ENCODE measurements at regions not wholly inside any gene's neighbourhood (a gene's known extent, or its start where the extent isn't known, plus 50 kb on each side); places are given as distances from the start of the nearest gene placed in this dataset.
A peak's percentile ranks its signal among the peaks of the same experiment; 100 is the strongest.

DNA sequence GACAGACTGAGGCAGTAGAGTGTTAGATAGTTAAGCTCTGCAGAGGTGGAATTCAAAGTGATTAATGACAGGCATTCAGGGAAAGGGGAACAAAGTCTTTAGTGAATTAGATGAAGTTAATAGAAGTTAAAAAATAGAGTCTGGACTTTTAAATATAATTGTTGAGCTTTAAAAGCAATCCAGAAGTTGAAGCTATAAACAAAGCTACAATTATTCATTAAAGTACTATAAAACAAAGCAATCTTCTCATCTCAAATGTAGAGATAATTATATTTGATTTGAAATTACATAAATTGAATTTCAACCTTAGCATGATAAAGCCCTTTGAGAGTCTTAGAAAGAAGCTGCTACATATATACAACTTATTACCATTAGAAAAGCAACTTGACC is 710.6 kb downstream of the MRPL39 start:
- Histone ChIP-seq H3K27ac (no peak overlapping the region), H3K27me3 (no peaks in the 10 kb centered on the region), H3K4me3 (no peak overlapping the region), H3K36me3 (no peaks in the 10 kb centered on the region), H3K9me3 (no peaks in the 10 kb centered on the region), H3K4me1 (no peaks in the 10 kb centered on the region)
- DNase-seq (no peak), ATAC-seq (ENCODE audit: low FRiP score in 2 of 2) (no peak)
- TF ChIP-seq, protein P1, sequence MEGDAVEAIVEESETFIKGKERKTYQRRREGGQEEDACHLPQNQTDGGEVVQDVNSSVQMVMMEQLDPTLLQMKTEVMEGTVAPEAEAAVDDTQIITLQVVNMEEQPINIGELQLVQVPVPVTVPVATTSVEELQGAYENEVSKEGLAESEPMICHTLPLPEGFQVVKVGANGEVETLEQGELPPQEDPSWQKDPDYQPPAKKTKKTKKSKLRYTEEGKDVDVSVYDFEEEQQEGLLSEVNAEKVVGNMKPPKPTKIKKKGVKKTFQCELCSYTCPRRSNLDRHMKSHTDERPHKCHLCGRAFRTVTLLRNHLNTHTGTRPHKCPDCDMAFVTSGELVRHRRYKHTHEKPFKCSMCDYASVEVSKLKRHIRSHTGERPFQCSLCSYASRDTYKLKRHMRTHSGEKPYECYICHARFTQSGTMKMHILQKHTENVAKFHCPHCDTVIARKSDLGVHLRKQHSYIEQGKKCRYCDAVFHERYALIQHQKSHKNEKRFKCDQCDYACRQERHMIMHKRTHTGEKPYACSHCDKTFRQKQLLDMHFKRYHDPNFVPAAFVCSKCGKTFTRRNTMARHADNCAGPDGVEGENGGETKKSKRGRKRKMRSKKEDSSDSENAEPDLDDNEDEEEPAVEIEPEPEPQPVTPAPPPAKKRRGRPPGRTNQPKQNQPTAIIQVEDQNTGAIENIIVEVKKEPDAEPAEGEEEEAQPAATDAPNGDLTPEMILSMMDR (IDR thresholded peaks at IDR 0.05), result no peak

DNA sequence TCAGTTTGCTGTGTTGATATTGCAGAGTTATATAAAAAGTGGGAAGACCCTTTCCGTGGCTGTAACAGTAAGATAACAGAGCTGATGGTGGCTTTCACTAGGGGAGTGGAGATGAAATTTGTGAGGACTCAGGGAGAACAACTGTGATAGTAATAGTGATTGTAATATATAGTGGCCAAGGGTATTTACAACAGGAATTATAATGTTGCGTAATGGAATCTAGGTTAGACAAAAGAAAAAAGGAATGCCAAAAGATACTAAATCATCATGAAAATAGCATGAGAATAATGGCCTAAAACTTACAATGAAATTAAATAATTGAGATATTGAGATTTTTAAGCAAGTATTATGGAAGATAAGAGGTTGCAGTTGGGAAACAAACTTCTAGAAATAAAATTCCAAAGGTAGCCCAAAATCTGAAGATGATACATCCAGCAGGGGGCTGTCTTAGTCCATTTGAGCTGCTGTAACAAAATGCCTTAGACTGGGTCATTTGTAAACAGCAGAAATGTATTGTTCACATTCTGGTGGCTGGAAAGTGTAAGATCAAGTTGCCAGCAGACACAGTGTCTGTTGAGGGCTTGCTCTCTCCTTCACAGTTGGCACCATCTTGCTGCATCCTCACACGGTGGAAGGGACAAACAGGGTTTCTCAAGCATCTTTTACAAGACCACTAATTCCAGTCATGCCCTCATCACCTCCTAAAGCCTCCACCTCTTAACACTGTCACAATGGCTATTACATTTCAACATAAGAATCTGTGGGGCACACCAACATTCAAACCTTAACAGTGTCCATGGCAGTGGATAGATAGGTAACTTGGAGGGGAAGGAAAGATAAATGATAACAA is 711.2 kb downstream of the MRPL39 start:
- H3K27ac ChIP-seq, result no peak overlapping the region
- no peak for TF ChIP-seq EP300 (IDR thresholded peaks at IDR 0.05)
- TF ChIP-seq, protein P1 (IDR thresholded peaks at IDR 0.05), result peak in 2 of 6 experiments; percentile 11 to 19
- no peaks in the 10 kb centered on the region for H3K9me3 ChIP-seq
- H3K4me3 ChIP-seq, result no peak overlapping the region
- no peaks in the 10 kb centered on the region for H3K4me1 ChIP-seq
- no peaks in the 10 kb centered on the region for H3K27me3 ChIP-seq
- H3K36me3 ChIP-seq, result no peaks in the 10 kb centered on the region
- DNase-seq (no peak), ATAC-seq (ENCODE audit: low FRiP score in 2 of 2) (no peak)
- 75 to 79% methylated on average over 3 of the region's 3 CpGs for WGBS, 2 donors

DNA sequence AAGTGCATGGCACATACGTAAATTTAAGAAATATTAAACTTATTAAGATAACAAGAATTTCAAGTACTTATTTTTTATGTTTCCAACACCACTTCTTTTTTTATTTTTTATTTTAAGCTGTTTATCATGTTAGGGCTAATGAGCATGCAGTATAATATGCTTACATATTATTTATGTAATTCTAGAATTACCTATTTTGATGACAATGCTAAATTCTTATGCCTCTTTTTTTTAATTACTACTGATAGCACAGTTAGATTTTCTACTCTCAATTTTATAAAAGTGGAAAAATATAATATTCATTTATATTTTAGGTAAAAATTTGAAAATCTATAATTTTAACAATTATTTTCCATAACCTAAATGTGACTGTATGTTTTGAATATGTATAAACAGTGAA is 713.0 kb downstream of the MRPL39 start:
- TF ChIP-seq EP300 (IDR thresholded peaks at IDR 0.05), result no peak
- TF ChIP-seq, protein P1 (IDR thresholded peaks at IDR 0.05), result no peak
- no peak for TF ChIP-seq POLR2A (IDR thresholded peaks at IDR 0.05)
- no peak for TF ChIP-seq POLR2AphosphoS5 (IDR thresholded peaks at IDR 0.05)
- no peaks in the 10 kb centered on the region for H3K27me3 ChIP-seq
- 87% methylated on average over 1 of the region's 1 CpG for WGBS, 2 donors
- no peak for ATAC-seq (ENCODE audit: low FRiP score in 2 of 2)
- no peak overlapping the region for H3K27ac ChIP-seq
- H3K4me1 ChIP-seq, result no peaks in the 10 kb centered on the region
- H3K36me3 ChIP-seq, result no peaks in the 10 kb centered on the region
- no peak overlapping the region for H3K4me3 ChIP-seq
- DNase-seq, result no peak
- no peaks in the 10 kb centered on the region for H3K9me3 ChIP-seq

DNA sequence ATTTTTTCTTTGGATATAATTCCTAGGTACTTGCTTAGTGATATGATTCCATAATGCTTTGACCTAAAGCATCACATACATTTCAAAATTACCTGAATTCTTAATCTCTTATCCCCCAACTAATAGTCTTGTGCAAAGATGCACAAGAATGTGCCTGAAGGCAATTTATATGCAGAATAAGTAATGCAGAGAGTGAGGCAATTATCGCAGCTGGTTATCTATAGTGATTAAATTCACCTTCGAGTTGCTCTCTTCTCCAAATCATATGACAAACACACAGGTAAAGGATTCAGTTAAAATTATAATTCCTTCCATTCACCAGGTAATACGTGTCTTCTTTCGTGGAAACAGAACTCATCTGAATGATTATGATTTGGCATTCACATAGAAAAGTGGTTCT is 717.3 kb downstream of the MRPL39 start:
- 68 to 83% methylated on average over 4 of the region's 4 CpGs for WGBS, 2 donors
- H3K4me3 ChIP-seq, result no peak overlapping the region
- DNase-seq, result no peak

More for the DNA sequence above, 717.3 kb downstream of the MRPL39 start:
- Histone ChIP-seq H3K36me3 (no peaks in the 10 kb centered on the region), H3K4me1 (no peaks in the 10 kb centered on the region), H3K9me3 (peaks cover 0 to 3% (median 0%) of the 10 kb centered on the region in 4 donors), H3K27me3 (no peaks in the 10 kb centered on the region), H3K27ac (no peak overlapping the region)
- TF ChIP-seq, protein P1 (IDR thresholded peaks at IDR 0.05), result no peak
- TF ChIP-seq POLR2AphosphoS5 (IDR thresholded peaks at IDR 0.05), result no peak
- no peak for TF ChIP-seq EP300 (IDR thresholded peaks at IDR 0.05)
- no peak for TF ChIP-seq POLR2A (IDR thresholded peaks at IDR 0.05)
- no peak for ATAC-seq (ENCODE audit: low FRiP score in 2 of 2)
